Anterior cingulate cortex (tissue), 58 donors: ENCODE measurements at regions not wholly inside any gene's neighbourhood (a gene's known extent, or its start where the extent isn't known, plus 50 kb on each side); places are given as distances from the start of the nearest gene placed in this dataset.
"Not testable (repeated sequence)": the region's sequence is repeated elsewhere in the genome, so short reads cannot be mapped to it uniquely, and the experiment has no call there.

Experiments
- DNase-seq, 58 donors: peaks; one replicate each; lab custom pipeline; 2025; lab: John Stamatoyannopoulos, UW

DNA sequence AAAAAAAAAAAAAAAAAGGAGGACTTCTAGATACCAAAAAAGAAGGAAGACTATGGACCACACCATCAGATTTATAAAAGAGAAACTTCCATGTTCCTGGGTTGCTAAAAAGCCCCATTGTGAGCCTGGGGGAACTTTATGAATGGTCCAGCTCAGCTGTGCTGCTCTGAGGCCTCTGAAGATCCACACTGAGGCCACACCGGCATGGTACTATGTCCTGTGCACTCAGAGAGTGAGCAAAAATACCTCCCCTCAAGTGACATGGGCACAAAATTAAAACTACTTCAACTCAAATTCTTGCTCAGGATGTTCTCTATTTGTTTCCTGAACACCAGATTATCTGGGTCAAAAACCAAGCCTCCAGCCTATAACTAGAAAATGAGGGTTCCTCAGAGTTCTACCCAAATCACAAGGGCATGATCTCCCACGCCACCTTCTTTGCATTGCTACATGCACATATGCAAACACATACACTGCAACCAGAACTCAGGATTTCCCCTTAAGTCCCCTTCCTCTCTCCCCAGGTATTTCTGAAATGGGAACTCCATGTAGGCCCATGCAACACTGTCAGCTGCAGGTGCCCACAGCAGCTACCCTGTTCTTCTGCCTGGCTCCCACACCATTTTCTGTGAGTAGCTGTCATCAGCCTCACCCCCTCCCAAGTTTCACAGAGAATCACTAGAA lies 94.4 kb downstream of the SH3GLB1 start:
- no peak for DNase-seq

- DNase-seq = not testable (repeated sequence)
Measured at GRCh38 chr1:86803641-86804040, 99.3 kb downstream of the SH3GLB1 start.

- DNase-seq = not testable (repeated sequence)
Measured at GRCh38 chr1:86805898-86806519, 101.6 kb downstream of the SH3GLB1 start.

DNA sequence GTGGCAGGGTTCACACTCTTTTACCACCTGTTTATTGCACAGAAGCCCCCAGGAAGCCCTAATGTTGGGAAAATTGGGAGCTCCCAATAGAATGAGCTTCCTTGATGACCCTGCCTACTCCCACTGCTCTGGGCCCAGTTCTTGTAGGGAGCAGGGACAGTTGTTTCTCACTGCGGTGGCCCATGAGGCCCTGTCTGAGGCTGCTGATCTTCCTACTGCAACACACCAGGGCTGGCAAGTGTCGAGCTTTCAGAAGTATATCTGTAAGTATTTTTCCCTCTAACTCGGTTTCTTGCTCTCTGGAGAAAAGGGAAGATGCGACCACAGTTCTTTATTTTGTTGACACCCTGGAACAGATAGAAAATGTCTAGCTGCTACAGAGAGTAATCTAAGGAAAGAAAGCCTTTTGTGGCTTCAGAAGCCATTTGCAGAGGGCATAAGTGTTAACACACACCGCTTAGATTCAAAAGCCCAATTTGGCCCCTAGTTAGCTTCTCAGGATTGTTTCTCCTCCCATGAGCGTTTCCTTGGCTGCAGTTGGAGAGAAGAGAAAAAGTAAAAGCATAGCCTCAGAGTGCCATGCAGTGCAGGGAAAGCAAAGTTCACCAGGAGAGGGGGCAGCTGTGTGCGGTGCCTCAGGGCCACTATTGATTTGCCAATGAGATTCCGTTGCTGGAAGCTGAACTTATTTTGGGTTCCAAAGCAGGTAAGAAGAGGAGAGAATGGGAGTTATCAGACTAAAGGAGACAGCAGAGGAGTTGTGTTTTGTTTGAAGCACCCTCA lies 102.6 kb downstream of the SELENOF start:
- DNase-seq = peak in 5 of 58 donors; percentile 1 to 25 (median 3)

GRCh38 chr1:86812286-86812685 lies 101.6 kb downstream of the SELENOF start:
- DNase-seq = no peak
